GM12864 (cell line): ENCODE measurements at regions not wholly inside any gene's neighbourhood (a gene's known extent, or its start where the extent isn't known, plus 50 kb on each side); places are given as distances from the start of the nearest gene placed in this dataset.

Experiments
- DNase-seq: peaks from one replicate; pipeline ENCODE4 v3.0.0-alpha.2; 2011; ENCODE audit warnings: low read depth
- H3K4me3 ChIP-seq: 2 replicates; pipeline ENCODE4 v1.5.1; 2011; ENCODE audit warnings: mild to moderate bottlenecking, low read depth, low read length, control low read depth
- CTCF ChIP-seq: IDR thresholded peaks from 2 replicates; pipeline ENCODE4 v1.5.1; 2011; ENCODE audit warnings: low read depth, mild to moderate bottlenecking, moderate library complexity, low read length, control low read depth, inconsistent platforms; ENCODE audit errors: missing control alignments

- no peak for TF ChIP-seq CTCF
- no peak overlapping the region for H3K4me3 ChIP-seq
- DNase-seq = no peak
These were observed 210.1 kb downstream of the CDH9 start for GRCh38 chr5:26828294-26828693.

GRCh38 chr5:26813235-26813634, 225.2 kb downstream of the CDH9 start:
- no peak for DNase-seq
- no peak for TF ChIP-seq CTCF
- no peak overlapping the region for H3K4me3 ChIP-seq

- no peak for TF ChIP-seq CTCF
- DNase-seq = no peak
- no peak overlapping the region for H3K4me3 ChIP-seq
These were observed 225.7 kb downstream of the CDH9 start for GRCh38 chr5:26812714-26813113.

GRCh38 chr5:26807231-26808199, 230.9 kb downstream of the CDH9 start:
- no peak for DNase-seq

GRCh38 chr5:26805076-26805475, 233.3 kb downstream of the CDH9 start:
- no peak for TF ChIP-seq CTCF
- no peak overlapping the region for H3K4me3 ChIP-seq
- DNase-seq = no peak

More at GRCh38 chr5:26807231-26808199, 230.9 kb downstream of the CDH9 start:
- TF ChIP-seq CTCF = no peak
- H3K4me3 ChIP-seq = no peak overlapping the region

GRCh38 chr5:26802944-26803343, 235.4 kb downstream of the CDH9 start:
- DNase-seq = no peak
- H3K4me3 ChIP-seq = no peak overlapping the region
- TF ChIP-seq CTCF = no peak

- H3K4me3 ChIP-seq = no peak overlapping the region
- TF ChIP-seq CTCF = no peak
- DNase-seq = no peak
These were observed 247.0 kb downstream of the CDH9 start for GRCh38 chr5:26791433-26791832.
